Endothelial cell of umbilical vein (primary cell): ENCODE measurements at regions not wholly inside any gene's neighbourhood (a gene's known extent, or its start where the extent isn't known, plus 50 kb on each side); places are given as distances from the start of the nearest gene placed in this dataset.

Experiments used
- BruUV-seq: library from RNA; stranded (reverse); fragments of 400-500 nt; replicated peaks from 2 replicates; lab custom pipeline; 2021; lab: Mats Ljungman, UMichigan
- CTCF ChIA-PET: fragments of 300-600, 350-600 bp; sonication (Branson Sonifier 250); formaldehyde crosslinking; loops from one replicate; lab custom pipeline; 2021; ENCODE audit warnings: antibody characterized with exemption, inconsistent platforms; lab: Charles Lee
- POLR2A ChIA-PET: fragments of 300-600, 350-600 bp; sonication (Branson Sonifier 250); formaldehyde crosslinking; loops from one replicate; lab custom pipeline; 2021; ENCODE audit warnings: antibody characterized with exemption, inconsistent platforms; lab: Charles Lee
- DNase-seq: peaks from one replicate; pipeline ENCODE4 v3.0.0-alpha.2; 2011; ENCODE audit warnings: low read depth, low spot score
- FAIRE-seq: peaks from 2 replicates; lab custom pipeline; 2011; peaks lifted over from hg19 to GRCh38; lab: Jason Lieb, UNC
- H2AFZ ChIP-seq: 2 replicates; pipeline ENCODE4 v1.6.0; 2012; ENCODE audit warnings: low read depth, low read length, control low read depth, inconsistent platforms
- H3K27ac ChIP-seq: 2 replicates; pipeline ENCODE4 v1.5.1; 2011; ENCODE audit warnings: low read depth, mild to moderate bottlenecking, control low read depth, low read length, moderate library complexity; ENCODE audit not compliant: insufficient read depth
- H3K27me3 ChIP-seq, 2 experiments: 2 replicates each; pipeline versions ENCODE4 v1.6.0 to v1.6.1; 2011; ENCODE audit warnings: low read length in 2 of 2, mixed read lengths in 1 of 2; ENCODE audit not compliant: control insufficient read depth in 2 of 2, insufficient read depth in 2 of 2
- H3K36me3 ChIP-seq, 2 experiments: 2 replicates in 1 of 2; 3 replicates in 1 of 2; pipeline ENCODE4 v1.5.1; 2011; ENCODE audit warnings: low read length in 2 of 2, mild to moderate bottlenecking in 1 of 2, moderate library complexity in 1 of 2; ENCODE audit not compliant: control insufficient read depth in 2 of 2, insufficient read depth in 2 of 2; ENCODE audit errors: extremely low read depth in 1 of 2
- H3K4me1 ChIP-seq: 3 replicates; pipeline ENCODE4 v1.5.1; 2011; ENCODE audit warnings: mild to moderate bottlenecking, low read length; ENCODE audit not compliant: control insufficient read depth, insufficient read depth; ENCODE audit errors: extremely low read depth
- H3K4me2 ChIP-seq: 2 replicates; pipeline ENCODE4 v1.6.1; 2011; ENCODE audit warnings: low read length, control low read depth, mixed read lengths; ENCODE audit not compliant: insufficient read depth
- H3K4me3 ChIP-seq, 3 experiments: fragments of 200-600 bp in 1 of 3; sonication (generic), shearing (Covaris generic) in 1 of 3; replicated peaks in 1 of 3; 2 replicates each; pipeline ENCODE4 v1.5.1; 2011 to 2016; ENCODE audit warnings: control low read depth in 3 of 3, low read length in 3 of 3, mild to moderate bottlenecking in 2 of 3, inconsistent platforms in 1 of 3, low read depth in 1 of 3, moderate library complexity in 1 of 3; ENCODE audit not compliant: insufficient read depth in 1 of 3
- H3K79me2 ChIP-seq: 2 replicates; pipeline ENCODE4 v1.6.0; 2012; ENCODE audit warnings: low read length, inconsistent platforms; ENCODE audit not compliant: control insufficient read depth, insufficient read depth
- H3K9ac ChIP-seq: replicated peaks from 2 replicates; pipeline ENCODE3; 2011; ENCODE audit warnings: low read length, control low read depth; ENCODE audit not compliant: insufficient read depth; ENCODE audit errors: extremely low read depth
- H3K9me1 ChIP-seq: replicated peaks from 3 replicates; pipeline ENCODE4 v1.6.0; 2011; ENCODE audit warnings: mild to moderate bottlenecking, low read length; ENCODE audit not compliant: control insufficient read depth, insufficient read depth; ENCODE audit errors: extremely low read depth
- H3K9me3 ChIP-seq: replicated peaks from 2 replicates; pipeline ENCODE4 v1.5.1; 2012; ENCODE audit warnings: low read length, inconsistent platforms; ENCODE audit not compliant: control insufficient read depth, insufficient read depth
- H4K20me1 ChIP-seq: replicated peaks from 2 replicates; pipeline ENCODE3; 2011; ENCODE audit warnings: mild to moderate bottlenecking, low read length; ENCODE audit not compliant: control insufficient read depth, insufficient read depth; ENCODE audit errors: extremely low read depth
- EZH2 ChIP-seq: IDR thresholded peaks from 2 replicates; pipeline ENCODE4 v1.6.1; 2012; ENCODE audit warnings: borderline replicate concordance, low read depth, mild to moderate bottlenecking, moderate library complexity, low read length, inconsistent platforms; ENCODE audit not compliant: severe bottlenecking
- FOS ChIP-seq: IDR thresholded peaks from 2 replicates; pipeline ENCODE4 v1.6.1; 2011; ENCODE audit warnings: mild to moderate bottlenecking, low read length, moderate library complexity, borderline replicate concordance; ENCODE audit not compliant: insufficient read depth
- GATA2 ChIP-seq: IDR thresholded peaks from 2 replicates; pipeline ENCODE4 v1.7.0; 2011; ENCODE audit warnings: low read depth, mild to moderate bottlenecking, moderate library complexity, mixed read lengths, low read length; ENCODE audit not compliant: insufficient read length, insufficient read depth
- JUN ChIP-seq: IDR thresholded peaks from 2 replicates; pipeline ENCODE4 v1.6.1; 2011; ENCODE audit warnings: borderline replicate concordance, low read depth; ENCODE audit not compliant: insufficient read length, insufficient read depth
- MYC ChIP-seq: IDR thresholded peaks from one replicate; pipeline ENCODE4 v1.6.1; 2011; ENCODE audit warnings: mild to moderate bottlenecking, low read depth, low read length
- POLR2A ChIP-seq: IDR thresholded peaks from 2 replicates; pipeline ENCODE4 v1.6.1; 2012; ENCODE audit warnings: low read depth, mild to moderate bottlenecking, control low read depth, low read length
- POLR2AphosphoS5 ChIP-seq: IDR thresholded peaks from 2 replicates; pipeline ENCODE4 v1.6.1; 2012; ENCODE audit warnings: low read depth, mild to moderate bottlenecking, control low read depth, low read length, moderate library complexity; ENCODE audit not compliant: insufficient read depth
- dilution Hi-C: fragments of 300-500 bp; cut with MboI; formaldehyde crosslinking; loops from one replicate; pipeline ENCODE4 v1.15.0; 2019; ENCODE audit warnings: low sequenced_read_pairs; ENCODE audit not compliant: extremely low pct_ligation_motif_present
- intact Hi-C: fragments of 100-400 bp; cut with micrococcal nuclease; formaldehyde crosslinking; loops from one replicate; pipeline ENCODE4 v1.10.0; 2022
- TF ChIP-seq, protein P1 (sequence below): IDR thresholded peaks from 2 replicates; pipeline ENCODE4 v1.6.1; 2011; ENCODE audit not compliant: insufficient read depth, insufficient read length
- TF ChIP-seq, protein P2 (sequence below), 2 donors: IDR thresholded peaks; 1 replicate in 1 of 2; 2 replicates in 1 of 2; pipeline ENCODE4 v1.5.1; 2011; ENCODE audit warnings: low read length in 2 of 2, mild to moderate bottlenecking in 2 of 2, moderate library complexity in 2 of 2, control low read depth in 1 of 2, inconsistent platforms in 1 of 2, low read depth in 1 of 2; ENCODE audit not compliant: insufficient read depth in 1 of 2; ENCODE audit errors: extremely low read depth in 1 of 2

DNA sequence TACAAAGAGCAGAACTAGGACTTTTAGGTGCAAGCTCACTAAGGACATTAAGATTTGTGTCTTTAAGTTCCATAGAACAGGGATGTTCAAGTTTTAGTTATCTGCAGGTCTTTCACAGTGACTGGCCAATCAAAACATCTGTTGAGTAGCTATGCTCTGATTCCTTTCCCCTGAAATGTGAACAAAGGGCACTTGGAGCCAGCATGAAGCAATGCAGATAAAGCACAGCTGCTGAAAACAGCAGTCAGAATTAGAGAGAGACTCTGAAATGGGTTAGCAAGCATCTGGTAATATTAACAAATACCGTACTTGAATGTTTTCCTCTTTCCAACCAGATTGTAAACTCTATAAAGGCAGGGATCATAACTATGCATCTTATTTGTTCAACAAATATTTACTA, 276.9 kb downstream of the RAB28 start:
- peaks cover 2% of the 10 kb centered on the region for H3K9me3 ChIP-seq
- no peaks in the 10 kb centered on the region for H3K79me2 ChIP-seq
- H3K4me2 ChIP-seq = no peak overlapping the region
- H3K9ac ChIP-seq = no peak overlapping the region
- H4K20me1 ChIP-seq = no peaks in the 10 kb centered on the region
- TF ChIP-seq EZH2 (no peak), POLR2A (no peak), GATA2 (no peak), FOS (no peak), MYC (no peak), JUN (no peak), POLR2AphosphoS5 (no peak)
- TF ChIP-seq, protein P1, sequence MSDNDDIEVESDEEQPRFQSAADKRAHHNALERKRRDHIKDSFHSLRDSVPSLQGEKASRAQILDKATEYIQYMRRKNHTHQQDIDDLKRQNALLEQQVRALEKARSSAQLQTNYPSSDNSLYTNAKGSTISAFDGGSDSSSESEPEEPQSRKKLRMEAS = no peak
- TF ChIP-seq, protein P2, sequence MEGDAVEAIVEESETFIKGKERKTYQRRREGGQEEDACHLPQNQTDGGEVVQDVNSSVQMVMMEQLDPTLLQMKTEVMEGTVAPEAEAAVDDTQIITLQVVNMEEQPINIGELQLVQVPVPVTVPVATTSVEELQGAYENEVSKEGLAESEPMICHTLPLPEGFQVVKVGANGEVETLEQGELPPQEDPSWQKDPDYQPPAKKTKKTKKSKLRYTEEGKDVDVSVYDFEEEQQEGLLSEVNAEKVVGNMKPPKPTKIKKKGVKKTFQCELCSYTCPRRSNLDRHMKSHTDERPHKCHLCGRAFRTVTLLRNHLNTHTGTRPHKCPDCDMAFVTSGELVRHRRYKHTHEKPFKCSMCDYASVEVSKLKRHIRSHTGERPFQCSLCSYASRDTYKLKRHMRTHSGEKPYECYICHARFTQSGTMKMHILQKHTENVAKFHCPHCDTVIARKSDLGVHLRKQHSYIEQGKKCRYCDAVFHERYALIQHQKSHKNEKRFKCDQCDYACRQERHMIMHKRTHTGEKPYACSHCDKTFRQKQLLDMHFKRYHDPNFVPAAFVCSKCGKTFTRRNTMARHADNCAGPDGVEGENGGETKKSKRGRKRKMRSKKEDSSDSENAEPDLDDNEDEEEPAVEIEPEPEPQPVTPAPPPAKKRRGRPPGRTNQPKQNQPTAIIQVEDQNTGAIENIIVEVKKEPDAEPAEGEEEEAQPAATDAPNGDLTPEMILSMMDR (IDR thresholded peaks at IDR 0.05; ENCODE audit: extremely low read depth in 1 of 2, insufficient read depth in 1 of 2, low read depth in 1 of 2, low read length in 2 of 2) = no peak
- H3K27me3 ChIP-seq = no peaks in the 10 kb centered on the region
- dilution Hi-C loops = no loop called here
- no peak overlapping the region for H2AFZ ChIP-seq
- no peaks in the 10 kb centered on the region for H3K9me1 ChIP-seq
- H3K4me1 ChIP-seq = no peaks in the 10 kb centered on the region
- no TSS peak for BruUV-seq
- no peak overlapping the region for H3K27ac ChIP-seq
- FAIRE-seq (no peak), DNase-seq (no peak)
- H3K4me3 ChIP-seq = no peak overlapping the region
- CTCF ChIA-PET = no interaction called here
- no peaks in the 10 kb centered on the region for H3K36me3 ChIP-seq
- intact Hi-C loops = no loop called here
- POLR2A ChIA-PET = no interaction called here
